Fibroblast of skin of left biceps (primary cell): ENCODE measurements at regions not wholly inside any gene's neighbourhood (a gene's known extent, or its start where the extent isn't known, plus 50 kb on each side); places are given as distances from the start of the nearest gene placed in this dataset.

Experiments
- DNase-seq, 2 experiments: peaks; one replicate each; pipeline ENCODE4 v3.0.0-alpha.2; 2013; ENCODE audit warnings: low read depth in 2 of 2

- DNase-seq = no peak
Observed at GRCh38 chr10:91335147-91335546, 75.0 kb upstream of the HECTD2 start.

DNA sequence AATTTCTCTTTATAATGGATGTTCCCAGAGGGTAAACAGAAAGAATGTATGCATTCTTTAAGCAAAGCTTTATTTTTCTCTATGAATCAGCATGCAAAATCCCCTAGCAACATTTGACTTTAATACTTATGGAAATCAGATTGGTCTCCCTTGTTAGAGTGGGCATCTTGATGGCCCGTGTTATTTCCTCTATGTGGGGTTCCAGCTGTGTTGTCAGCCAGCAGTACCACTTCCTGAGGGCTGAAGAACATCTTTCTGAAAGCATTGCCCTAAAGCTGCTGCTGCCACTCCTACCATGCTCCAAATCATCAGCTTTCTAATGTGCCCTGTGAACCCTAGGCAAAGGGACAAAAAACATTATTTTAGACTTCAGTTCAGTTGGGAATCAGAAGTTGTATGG lies 70.4 kb upstream of the HECTD2 start:
- DNase-seq = no peak

DNA sequence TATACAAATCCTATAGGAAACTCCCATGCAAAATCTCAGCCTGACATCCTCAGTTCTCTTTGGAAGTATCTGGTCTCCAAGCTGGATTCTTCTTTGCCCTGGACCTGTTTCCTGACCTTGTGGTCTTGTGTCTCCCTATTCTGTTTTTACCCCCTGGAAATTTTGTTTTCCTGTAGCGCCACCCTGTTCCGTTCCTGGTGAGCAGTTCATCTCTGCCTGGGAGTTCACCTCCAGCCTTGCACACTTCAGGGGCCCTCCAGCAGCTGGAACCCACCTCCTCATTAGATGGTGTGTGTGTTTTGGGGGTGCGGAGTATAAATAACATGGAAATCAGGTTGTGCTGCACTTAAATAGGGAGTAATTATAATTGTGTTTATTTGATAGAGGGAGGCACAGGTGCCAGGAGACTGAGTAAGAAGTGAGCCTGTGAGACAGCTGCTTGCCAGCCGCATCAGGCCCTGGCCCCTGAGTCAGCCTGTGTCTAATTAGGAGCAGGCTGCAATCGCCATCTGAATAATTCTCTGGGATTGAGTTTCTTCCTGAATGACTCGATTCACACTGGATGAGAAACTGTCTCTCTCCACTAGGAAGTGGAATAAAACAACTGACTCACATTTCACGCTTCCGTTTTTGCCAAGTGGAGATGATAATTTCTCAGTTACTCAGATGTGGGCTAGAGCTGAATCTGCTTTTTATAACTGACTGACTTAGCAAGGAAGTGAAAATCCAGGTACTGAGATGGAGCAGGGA lies 69.4 kb upstream of the HECTD2 start:
- DNase-seq = peak; percentile 81 to 84

- no peak for DNase-seq
Observed at GRCh38 chr10:91341686-91342085, 68.5 kb upstream of the HECTD2 start.

GRCh38 chr10:91343010-91343409 lies 67.1 kb upstream of the HECTD2 start:
- no peak for DNase-seq

DNA sequence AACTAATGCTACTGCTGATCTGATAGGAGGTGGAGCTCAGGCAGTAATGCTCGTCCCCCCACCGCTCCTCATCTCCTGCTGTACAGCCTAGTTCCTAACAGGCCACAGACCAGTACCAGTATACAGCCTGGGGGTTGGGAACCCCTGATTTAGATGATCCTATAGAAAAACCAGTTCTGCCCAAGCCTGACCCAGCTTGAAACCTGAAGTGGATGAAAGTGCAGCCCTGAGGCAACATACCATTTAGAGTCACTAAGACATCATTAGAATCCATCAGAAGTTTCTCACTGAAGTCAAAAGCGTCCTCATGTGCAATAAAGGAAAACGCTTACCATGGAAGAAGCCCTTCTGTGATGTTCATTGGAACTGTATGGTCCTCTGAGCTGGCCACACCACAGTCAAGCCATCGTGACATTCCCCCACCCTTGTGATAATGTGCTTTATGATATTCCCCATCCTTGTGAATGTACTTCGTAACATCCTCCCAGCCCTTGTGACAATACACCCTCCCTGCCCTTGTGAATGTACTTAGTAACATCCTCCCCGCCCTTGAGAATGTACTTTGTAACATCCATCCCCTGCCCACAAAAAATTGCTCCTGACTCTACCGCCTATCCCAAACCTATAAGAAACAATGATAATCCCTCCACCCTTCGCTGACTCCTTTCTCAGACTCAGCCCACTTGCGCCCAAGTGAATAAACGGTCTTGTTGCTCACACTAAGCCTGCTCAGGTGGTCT lies 65.9 kb upstream of the HECTD2 start:
- no peak for DNase-seq

GRCh38 chr10:91345716-91346115 lies 64.4 kb upstream of the HECTD2 start:
- no peak for DNase-seq

DNA sequence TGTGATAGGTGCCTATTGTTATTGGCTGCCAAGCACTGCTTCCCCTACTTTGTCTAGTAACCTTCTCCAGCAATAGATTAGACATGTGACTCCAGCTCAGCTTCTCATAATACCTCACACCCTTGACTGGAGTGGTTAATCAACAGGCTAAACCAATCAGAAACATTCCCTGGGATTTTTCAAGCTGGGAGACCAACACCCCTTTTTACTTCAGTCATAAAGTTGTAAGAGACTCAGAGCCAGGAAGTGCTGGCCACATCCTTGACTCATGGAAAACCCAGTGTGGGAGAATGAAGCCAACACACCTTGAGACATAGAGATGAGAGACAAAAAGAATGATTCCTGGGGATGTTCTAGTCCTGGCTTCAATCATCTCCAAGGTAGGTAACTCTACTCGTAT lies 62.6 kb upstream of the HECTD2 start:
- no peak for DNase-seq

- peak; percentile 85 to 87 for DNase-seq
Observed at GRCh38 chr10:91349381-91349780, 60.8 kb upstream of the HECTD2 start.

DNA sequence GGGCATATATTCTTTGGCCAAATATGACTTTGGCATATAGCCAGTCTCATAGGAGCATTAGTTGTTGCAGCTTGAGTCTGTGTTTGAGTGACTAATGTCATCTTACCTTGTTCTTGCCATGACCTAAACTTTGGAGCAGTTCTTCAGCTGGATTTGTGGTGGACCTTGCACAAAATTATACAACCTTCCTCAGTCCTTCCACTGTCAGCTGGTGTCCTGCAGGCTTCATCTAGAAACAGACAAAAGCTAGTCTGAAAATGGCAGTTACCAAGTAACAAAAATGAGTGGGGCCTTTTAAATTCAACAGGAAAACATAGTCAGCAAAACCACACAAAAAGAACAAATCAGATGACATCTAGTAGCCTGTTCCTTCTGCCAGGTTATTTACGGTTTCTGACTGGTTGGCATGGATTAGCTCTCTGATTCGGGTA lies 59.5 kb upstream of the HECTD2 start:
- DNase-seq = no peak

GRCh38 chr10:91352760-91353159 lies 57.4 kb upstream of the HECTD2 start:
- no peak for DNase-seq

DNA sequence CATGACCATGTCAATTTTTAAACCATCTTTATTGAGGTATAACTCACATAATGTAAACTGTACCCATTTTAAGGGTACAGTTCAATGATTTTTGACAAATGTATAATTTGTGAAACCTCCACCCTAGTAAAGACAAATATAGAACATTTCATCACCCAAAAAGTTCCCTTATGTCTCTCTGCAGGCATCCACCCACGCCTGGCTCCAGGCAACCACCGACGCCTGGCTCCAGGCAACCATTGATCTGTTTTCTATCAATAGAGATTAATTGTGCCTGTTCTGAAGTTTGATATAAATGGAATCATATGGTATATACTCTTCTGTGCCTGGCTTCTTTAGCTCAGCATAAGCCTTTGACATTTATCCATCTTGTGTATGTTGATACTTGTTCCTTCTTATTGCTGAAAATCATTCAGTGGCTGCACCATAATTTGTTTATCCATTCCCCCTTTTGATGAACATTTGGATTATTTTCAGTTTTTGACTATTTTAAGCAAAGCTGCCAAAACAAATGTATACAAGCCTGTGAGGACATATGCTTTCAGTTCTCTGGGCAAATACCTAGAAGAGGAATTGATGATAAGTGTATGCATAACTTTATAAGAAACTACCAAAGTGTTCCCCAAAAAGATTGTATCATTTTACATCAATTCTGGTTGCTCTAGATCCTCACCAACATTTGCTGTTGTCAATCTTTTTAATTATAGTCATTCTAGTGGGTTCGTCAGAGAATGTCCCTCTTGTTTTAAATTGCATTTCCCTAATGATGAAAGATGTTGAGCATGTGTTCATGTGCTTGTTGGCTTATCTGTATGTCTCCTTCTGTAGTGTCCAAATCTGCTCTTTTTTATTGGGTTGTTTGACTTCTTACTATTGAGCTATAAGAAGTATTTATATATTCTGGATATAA lies 55.7 kb upstream of the HECTD2 start:
- no peak for DNase-seq

GRCh38 chr10:91355998-91356397 lies 54.1 kb upstream of the HECTD2 start:
- DNase-seq = no peak

GRCh38 chr10:91357497-91357896 lies 52.6 kb upstream of the HECTD2 start:
- no peak for DNase-seq
